ENCODE measurements at regions not wholly inside any gene's neighbourhood (a gene's known extent, or its start where the extent isn't known, plus 50 kb on each side); places are given as distances from the start of the nearest gene placed in this dataset.

DNA sequence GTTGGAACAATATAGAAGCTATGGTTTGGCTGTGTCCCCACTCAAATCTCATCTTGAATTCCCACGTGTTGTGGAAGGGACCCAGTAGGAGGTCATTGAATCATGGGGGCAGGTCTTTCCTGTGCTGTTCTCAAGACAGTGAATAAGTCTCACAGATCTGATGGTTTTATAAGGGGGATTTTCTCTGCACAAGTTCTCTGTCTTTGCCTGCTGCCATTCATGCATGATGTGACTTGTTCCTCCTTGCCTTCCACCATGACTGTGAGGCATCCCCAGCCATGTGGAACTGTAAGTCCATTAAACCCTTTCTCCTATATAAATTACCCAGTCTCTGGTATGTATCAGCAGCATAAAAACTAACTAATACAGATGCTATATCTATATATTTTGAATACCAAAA, 135.2 kb upstream of the EDNRA start:
- Histone ChIP-seq H3K4me1 (no peaks in the 10 kb centered on the region), H3K36me3 (no peaks in the 10 kb centered on the region), H3K27me3 (no peaks in the 10 kb centered on the region), H3K27ac (no peak overlapping the region), H3K4me3 (no peak overlapping the region), H3K9me3 (no peaks in the 10 kb centered on the region)
- no peak for ATAC-seq
- no peak for TF ChIP-seq POLR2A (IDR thresholded peaks at IDR 0.05)
- TF ChIP-seq CTCF (IDR thresholded peaks at IDR 0.05), result no peak
- no peak for DNase-seq
- intact Hi-C loops (cut with DNase I), result no loop called here
- 17% methylated on average over 1 of the region's 1 CpG for WGBS (ENCODE audit: insufficient coverage, low coverage, low lambda C conversion rate, missing lambda C conversion rate)

DNA sequence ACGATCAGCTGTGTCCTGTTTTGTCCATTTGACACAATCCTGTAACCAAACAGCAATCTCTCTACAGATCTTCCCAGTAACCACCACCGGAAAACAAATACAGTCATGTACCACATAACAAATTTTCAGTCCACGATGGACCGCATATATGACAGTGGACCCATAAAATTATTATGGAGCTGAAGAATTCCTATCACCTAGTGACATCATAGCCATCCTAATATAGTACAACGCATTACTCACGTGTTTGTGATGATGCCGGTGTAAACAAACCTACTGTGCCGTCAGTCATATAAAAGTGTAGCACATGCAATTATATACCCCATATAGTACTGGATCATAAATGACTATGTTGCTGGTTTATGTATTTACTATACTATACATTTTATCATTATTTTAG, 133.7 kb upstream of the EDNRA start:
- Histone ChIP-seq H3K9me3 (no peaks in the 10 kb centered on the region), H3K36me3 (no peaks in the 10 kb centered on the region), H3K4me1 (no peaks in the 10 kb centered on the region), H3K4me3 (no peak overlapping the region), H3K27me3 (no peaks in the 10 kb centered on the region), H3K27ac (no peak overlapping the region)
- intact Hi-C loops (cut with DNase I), result no loop called here
- TF ChIP-seq POLR2A (IDR thresholded peaks at IDR 0.05) (no peak), CTCF (IDR thresholded peaks at IDR 0.05) (no peak)
- WGBS (ENCODE audit: insufficient coverage, low coverage, low lambda C conversion rate, missing lambda C conversion rate), result 65% methylated on average over 8 of the region's 8 CpGs
- DNase-seq (no peak), ATAC-seq (no peak)

DNA sequence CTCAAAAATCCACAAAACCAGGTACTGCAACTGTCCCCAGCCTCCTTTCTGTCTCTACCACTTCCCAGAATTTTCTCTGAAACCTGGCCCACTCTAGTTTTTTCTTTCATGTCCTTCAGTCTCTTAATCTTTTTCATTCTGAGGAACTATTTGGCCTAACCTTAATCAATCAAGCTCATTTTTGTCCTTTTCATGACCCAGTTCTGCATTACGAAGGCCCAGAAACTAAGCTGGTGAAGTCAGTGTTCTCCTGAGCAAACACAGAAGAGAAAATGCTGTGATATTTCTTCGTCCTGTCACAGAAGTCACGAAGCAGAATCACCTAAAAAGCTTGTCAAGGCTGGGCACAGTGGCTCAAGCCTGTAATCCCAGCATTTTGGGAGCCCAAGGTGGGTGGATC, 131.7 kb upstream of the EDNRA start:
- no peak overlapping the region for H3K27ac ChIP-seq
- H3K36me3 ChIP-seq, result no peaks in the 10 kb centered on the region
- H3K9me3 ChIP-seq, result no peaks in the 10 kb centered on the region
- TF ChIP-seq POLR2A (IDR thresholded peaks at IDR 0.05) (no peak), CTCF (IDR thresholded peaks at IDR 0.05) (no peak)
- H3K4me3 ChIP-seq, result no peak overlapping the region
- ATAC-seq (no peak), DNase-seq (no peak)
- H3K27me3 ChIP-seq, result no peaks in the 10 kb centered on the region
- intact Hi-C loops (cut with DNase I), result no loop called here
- WGBS (ENCODE audit: insufficient coverage, low coverage, low lambda C conversion rate, missing lambda C conversion rate), result 44% methylated on average over 3 of the region's 3 CpGs
- no peaks in the 10 kb centered on the region for H3K4me1 ChIP-seq

DNA sequence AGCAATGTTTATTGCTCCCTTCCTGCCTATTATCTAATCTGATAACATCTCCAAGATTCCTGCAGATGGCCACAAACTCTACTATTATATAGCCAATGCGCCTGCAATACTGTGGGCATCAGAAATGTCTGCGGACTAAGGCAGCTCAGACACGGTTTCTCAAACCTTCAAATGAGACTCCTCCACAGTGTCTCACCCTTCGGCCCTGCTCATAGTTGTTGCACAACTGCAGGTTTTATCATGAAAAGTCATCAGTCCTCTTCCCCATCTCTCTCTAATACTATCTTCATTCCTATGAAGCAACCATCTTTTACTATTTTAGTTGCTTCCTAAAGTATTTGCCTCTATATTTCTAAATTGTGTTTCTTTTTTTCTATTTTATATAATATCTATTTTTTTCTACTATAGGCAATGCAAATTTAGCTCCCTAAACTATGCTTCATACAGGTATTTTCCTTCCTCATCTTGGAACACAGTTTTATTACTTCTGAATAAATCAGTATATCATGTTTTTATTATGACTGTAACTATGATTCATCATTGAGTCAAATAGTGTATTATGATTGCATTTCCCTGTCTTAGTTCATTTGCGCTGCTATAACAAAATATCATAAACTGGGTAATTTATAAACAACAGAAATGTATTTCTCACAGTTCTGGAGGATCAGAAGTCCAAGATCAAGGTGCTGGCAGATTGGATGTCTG, 129.7 kb upstream of the EDNRA start:
- H3K9me3 ChIP-seq, result no peaks in the 10 kb centered on the region
- WGBS (ENCODE audit: insufficient coverage, low coverage, low lambda C conversion rate, missing lambda C conversion rate), result 77% methylated on average over 4 of the region's 5 CpGs
- no peaks in the 10 kb centered on the region for H3K4me1 ChIP-seq
- no peak for TF ChIP-seq POLR2A (IDR thresholded peaks at IDR 0.05)
- TF ChIP-seq CTCF (IDR thresholded peaks at IDR 0.05), result no peak
- intact Hi-C loops (cut with DNase I), result no loop called here
- DNase-seq (no peak), ATAC-seq (no peak)
- H3K36me3 ChIP-seq, result no peaks in the 10 kb centered on the region
- no peak overlapping the region for H3K27ac ChIP-seq
- H3K27me3 ChIP-seq, result no peaks in the 10 kb centered on the region
- H3K4me3 ChIP-seq, result no peak overlapping the region

DNA sequence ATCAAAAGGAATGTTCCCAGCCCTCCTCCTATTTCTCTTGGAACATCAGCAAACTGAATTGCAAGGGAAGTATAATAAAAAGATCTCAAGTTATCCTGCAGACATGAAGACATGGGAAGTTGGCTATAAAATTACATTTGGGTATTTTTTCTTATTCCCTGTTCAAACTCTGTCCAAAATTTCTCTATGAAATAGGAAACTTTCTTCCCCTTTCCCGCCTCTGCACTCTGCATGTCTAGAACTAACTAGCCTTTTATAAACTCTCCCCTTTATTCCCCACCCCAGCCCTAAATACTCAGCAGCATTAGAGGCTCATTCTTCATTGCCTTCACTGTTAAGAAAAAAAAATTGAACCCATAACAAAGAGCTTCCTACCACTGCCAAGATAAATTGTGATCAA, 126.7 kb upstream of the EDNRA start:
- no peak for TF ChIP-seq CTCF (IDR thresholded peaks at IDR 0.05)
- no peak for TF ChIP-seq POLR2A (IDR thresholded peaks at IDR 0.05)
- 53% methylated on average over 1 of the region's 1 CpG for whole genome bisulfite sequencing (ENCODE audit: insufficient coverage, low coverage, low lambda C conversion rate, missing lambda C conversion rate)
- ATAC-seq, result no peak

More for the DNA sequence above, 126.7 kb upstream of the EDNRA start:
- H3K27me3 ChIP-seq, result no peaks in the 10 kb centered on the region
- intact Hi-C loops (cut with DNase I), result no loop called here
- no peaks in the 10 kb centered on the region for H3K9me3 ChIP-seq
- no peaks in the 10 kb centered on the region for H3K4me1 ChIP-seq
- DNase-seq, result no peak
- H3K4me3 ChIP-seq, result no peak overlapping the region
- no peak overlapping the region for H3K27ac ChIP-seq
- H3K36me3 ChIP-seq, result no peaks in the 10 kb centered on the region
